Left lung (tissue), 4 donors: ENCODE measurements at regions not wholly inside any gene's neighbourhood (a gene's known extent, or its start where the extent isn't known, plus 50 kb on each side); places are given as distances from the start of the nearest gene placed in this dataset.

Experiments used
- ATAC-seq: fragments of 200-7000 bp; cut with Tn5 transposase; one replicate; pipeline ENCODE4 v1.9.1; 2020; ENCODE audit warnings: moderate library complexity
- DNase-seq, 4 donors: peaks; one replicate each; pipeline ENCODE4 v3.0.0-alpha.2; 2013 to 2020
- H3K27ac ChIP-seq, 2 donors: fragments of 200-600 bp; sonication (generic) in 1 of 2; one replicate each; pipeline versions ENCODE4 v1.5.0 to v1.8.0; 2020 to 2021
- H3K27me3 ChIP-seq, 2 donors: fragments of 200-600 bp; sonication (generic) in 1 of 2; one replicate each; pipeline versions ENCODE4 v1.5.0 to v1.8.0; 2020 to 2021
- H3K36me3 ChIP-seq, 2 donors: fragments of 200-600 bp; sonication (generic) in 1 of 2; one replicate each; pipeline versions ENCODE4 v1.5.0 to v1.8.0; 2020 to 2021
- H3K4me1 ChIP-seq, 2 donors: fragments of 200-600 bp; one replicate each; pipeline ENCODE4 v1.8.0; 2021
- H3K4me3 ChIP-seq, 2 donors: fragments of 200-600 bp; sonication (generic) in 1 of 2; one replicate each; pipeline versions ENCODE4 v1.5.0 to v1.8.0; 2020 to 2021; ENCODE audit warnings: mild to moderate bottlenecking in 1 of 2
- H3K9me3 ChIP-seq, 2 donors: fragments of 200-600 bp; sonication (generic) in 1 of 2; one replicate each; pipeline versions ENCODE4 v1.5.0 to v1.8.0; 2020 to 2021
- intact Hi-C, 2 donors: fragments of 100-400 bp; cut with DNase I; formaldehyde crosslinking; loops; one replicate each; pipeline versions ENCODE4 v1.11.2 to v1.14.2; 2022
- TF ChIP-seq, protein P1 (sequence below), 2 donors: fragments of 200-600 bp; sonication (generic) in 1 of 2; IDR thresholded peaks; one replicate each; pipeline versions ENCODE4 v1.5.0 to v1.8.0; 2021; ENCODE audit warnings: antibody characterized with exemption in 2 of 2
- donor health status: DM: no; HTN: yes; CAD: no.
- donor health status: DM: no; HTN: no; CAD: no.

DNA sequence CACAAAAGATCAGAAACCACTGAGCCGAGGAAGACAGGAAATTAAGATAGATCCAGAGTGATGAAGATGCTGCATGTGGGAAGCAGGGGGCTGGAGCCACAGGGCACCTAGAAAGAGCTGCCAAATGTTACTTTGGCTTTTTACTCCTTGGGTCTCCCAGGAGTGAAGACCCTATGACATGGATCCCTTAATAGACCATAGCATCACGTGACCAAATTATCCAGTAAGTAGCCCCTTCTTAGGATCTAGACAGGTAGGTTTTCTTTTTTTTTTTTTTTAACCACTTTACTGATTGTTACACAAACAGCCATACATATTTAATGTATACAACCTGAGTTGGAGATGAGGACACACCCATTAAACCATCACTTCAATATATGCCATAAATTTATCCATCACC lies 183.9 kb upstream of the SOX21 start:
- H3K9me3 ChIP-seq, result no peaks in the 10 kb centered on the region
- TF ChIP-seq, protein P1, sequence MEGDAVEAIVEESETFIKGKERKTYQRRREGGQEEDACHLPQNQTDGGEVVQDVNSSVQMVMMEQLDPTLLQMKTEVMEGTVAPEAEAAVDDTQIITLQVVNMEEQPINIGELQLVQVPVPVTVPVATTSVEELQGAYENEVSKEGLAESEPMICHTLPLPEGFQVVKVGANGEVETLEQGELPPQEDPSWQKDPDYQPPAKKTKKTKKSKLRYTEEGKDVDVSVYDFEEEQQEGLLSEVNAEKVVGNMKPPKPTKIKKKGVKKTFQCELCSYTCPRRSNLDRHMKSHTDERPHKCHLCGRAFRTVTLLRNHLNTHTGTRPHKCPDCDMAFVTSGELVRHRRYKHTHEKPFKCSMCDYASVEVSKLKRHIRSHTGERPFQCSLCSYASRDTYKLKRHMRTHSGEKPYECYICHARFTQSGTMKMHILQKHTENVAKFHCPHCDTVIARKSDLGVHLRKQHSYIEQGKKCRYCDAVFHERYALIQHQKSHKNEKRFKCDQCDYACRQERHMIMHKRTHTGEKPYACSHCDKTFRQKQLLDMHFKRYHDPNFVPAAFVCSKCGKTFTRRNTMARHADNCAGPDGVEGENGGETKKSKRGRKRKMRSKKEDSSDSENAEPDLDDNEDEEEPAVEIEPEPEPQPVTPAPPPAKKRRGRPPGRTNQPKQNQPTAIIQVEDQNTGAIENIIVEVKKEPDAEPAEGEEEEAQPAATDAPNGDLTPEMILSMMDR (IDR thresholded peaks at IDR 0.05), result no peak

DNA sequence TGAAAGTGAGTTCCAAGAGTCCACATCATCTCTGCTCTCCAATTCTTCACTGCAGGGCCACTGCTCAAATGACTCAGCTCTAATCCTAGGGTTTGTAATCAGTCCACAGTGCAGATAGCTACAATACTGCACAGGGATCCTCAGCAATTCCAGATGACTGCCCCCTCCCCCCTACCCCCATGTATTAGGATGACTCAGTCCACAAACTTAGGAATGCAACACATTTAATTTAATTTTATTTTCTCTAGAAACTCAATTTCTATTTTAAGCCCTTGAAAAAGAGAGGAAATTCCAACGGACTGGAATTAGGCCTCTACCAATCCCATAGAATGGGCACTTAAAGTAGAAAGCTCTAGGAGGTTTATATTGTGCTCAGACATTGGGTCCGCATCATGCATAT lies 173.8 kb upstream of the SOX21 start:
- TF ChIP-seq, protein P1 (IDR thresholded peaks at IDR 0.05), result no peak
- no peaks in the 10 kb centered on the region for H3K36me3 ChIP-seq
- intact Hi-C loops, result no loop called here
- no peaks in the 10 kb centered on the region for H3K9me3 ChIP-seq
- no peak overlapping the region for H3K27ac ChIP-seq
- DNase-seq (no peak), ATAC-seq (no peak)
- no peaks in the 10 kb centered on the region for H3K4me1 ChIP-seq
- H3K27me3 ChIP-seq, result no peaks in the 10 kb centered on the region
- H3K4me3 ChIP-seq, result no peak overlapping the region

More for the DNA sequence above, 183.9 kb upstream of the SOX21 start:
- Histone ChIP-seq H3K4me3 (no peak overlapping the region), H3K4me1 (no peaks in the 10 kb centered on the region), H3K27ac (no peak overlapping the region), H3K27me3 (no peaks in the 10 kb centered on the region), H3K36me3 (no peaks in the 10 kb centered on the region)
- ATAC-seq (no peak), DNase-seq (no peak)
- intact Hi-C loops, result no loop called here

DNA sequence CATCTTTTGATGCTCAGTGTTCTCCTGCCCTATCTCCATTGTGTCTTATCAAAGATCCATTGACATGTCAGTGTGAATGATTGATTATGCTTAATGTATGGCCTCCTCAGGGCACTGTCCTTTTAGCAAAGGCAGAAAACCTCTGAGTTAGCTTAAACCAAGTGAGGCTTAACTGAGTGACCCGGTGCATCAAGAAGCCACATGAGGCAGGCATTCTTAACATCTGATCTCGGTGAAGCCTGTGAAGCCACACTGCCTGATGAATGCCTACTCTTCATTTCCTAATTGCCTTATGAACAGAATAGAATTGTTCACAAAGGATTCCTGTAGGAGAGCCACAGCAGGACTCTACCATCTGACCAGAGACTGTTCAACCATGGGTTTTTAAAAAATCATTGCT lies 168.1 kb upstream of the SOX21 start:
- Histone ChIP-seq H3K9me3 (no peaks in the 10 kb centered on the region), H3K4me1 (no peaks in the 10 kb centered on the region), H3K27ac (no peak overlapping the region), H3K27me3 (no peaks in the 10 kb centered on the region), H3K4me3 (no peak overlapping the region), H3K36me3 (no peaks in the 10 kb centered on the region)
- TF ChIP-seq, protein P1 (IDR thresholded peaks at IDR 0.05), result no peak
- ATAC-seq (no peak), DNase-seq (no peak)
- intact Hi-C loops, result no loop called here

DNA sequence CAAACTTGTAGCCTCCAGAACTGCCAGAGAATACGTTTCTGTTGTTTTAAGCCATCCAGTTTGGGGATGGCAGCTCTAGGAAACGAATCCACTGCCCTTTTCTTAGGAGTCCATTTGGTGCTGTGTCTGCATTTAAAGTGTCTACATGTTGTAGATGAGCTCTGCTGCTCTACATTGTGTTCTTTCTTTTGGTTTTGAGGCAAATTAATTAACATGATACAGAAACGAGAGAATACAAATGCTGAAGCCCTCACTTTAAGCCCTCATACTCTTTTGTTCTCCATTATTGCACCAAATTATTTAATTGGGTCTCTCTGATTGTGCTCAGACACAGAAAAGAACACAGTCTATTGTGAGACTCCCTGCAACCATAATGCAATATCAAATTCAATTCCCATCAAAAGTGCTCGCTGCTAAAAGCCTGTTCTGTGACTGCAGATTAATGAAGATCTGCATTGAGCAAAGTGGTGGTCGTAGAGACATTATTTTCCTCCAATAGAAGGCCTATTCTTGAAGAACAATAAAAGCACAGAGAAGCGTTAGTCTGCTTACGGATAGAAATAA lies 166.3 kb upstream of the SOX21 start:
- TF ChIP-seq, protein P1 (IDR thresholded peaks at IDR 0.05), result no peak
- Histone ChIP-seq H3K4me1 (no peaks in the 10 kb centered on the region), H3K27ac (no peak overlapping the region), H3K36me3 (no peaks in the 10 kb centered on the region), H3K27me3 (no peaks in the 10 kb centered on the region), H3K4me3 (no peak overlapping the region), H3K9me3 (no peaks in the 10 kb centered on the region)
- no peak for DNase-seq
- no peak for ATAC-seq
- intact Hi-C loops, result no loop called here

DNA sequence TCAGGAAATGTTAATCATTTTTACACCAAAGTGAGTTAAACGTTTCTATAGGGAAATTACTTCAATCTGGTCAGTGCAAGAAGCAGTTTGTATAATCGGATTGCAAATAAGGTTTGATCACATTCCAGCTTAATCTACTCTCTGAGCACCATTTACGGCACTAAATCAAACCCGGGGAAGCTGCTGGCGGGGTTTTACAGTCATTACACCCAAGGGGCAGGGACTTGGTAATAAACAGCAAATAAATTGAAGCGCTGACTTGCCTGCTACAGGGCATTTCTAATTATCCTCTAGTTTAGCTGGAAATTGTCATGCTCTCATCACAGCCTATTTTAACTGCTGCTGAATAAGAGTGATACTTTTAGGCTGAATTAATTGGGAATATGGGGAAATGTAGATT lies 152.1 kb upstream of the SOX21 start:
- Histone ChIP-seq H3K4me1 (peaks cover 6 to 18% of the 10 kb centered on the region in 2 donors), H3K27me3 (no peaks in the 10 kb centered on the region), H3K36me3 (no peaks in the 10 kb centered on the region), H3K9me3 (no peaks in the 10 kb centered on the region), H3K4me3 (no peak overlapping the region), H3K27ac (no peak overlapping the region)
- TF ChIP-seq, protein P1 (IDR thresholded peaks at IDR 0.05), result no peak
- ATAC-seq (no peak), DNase-seq (no peak)
- intact Hi-C loops, result no loop called here
